B cell (primary cell): ENCODE measurements at regions not wholly inside any gene's neighbourhood (a gene's known extent, or its start where the extent isn't known, plus 50 kb on each side); places are given as distances from the start of the nearest gene placed in this dataset.

ENCODE experiments used
- ATAC-seq: fragments of 200-7000 bp; cut with Tn5 transposase; one replicate; pipeline ENCODE4 v1.10.0; 2021; ENCODE audit warnings: low read depth, mild to moderate bottlenecking, moderate number of reproducible peaks, moderate library complexity
- CTCF ChIA-PET: fragments of 350-600 bp; sonication (Branson Sonifier 250); formaldehyde crosslinking; loops from one replicate; lab custom pipeline; 2021; ENCODE audit warnings: antibody characterized with exemption, inconsistent platforms; lab: Charles Lee
- POLR2A ChIA-PET: fragments of 350-600 bp; sonication (Branson Sonifier 250); formaldehyde crosslinking; loops from one replicate; lab custom pipeline; 2021; ENCODE audit warnings: antibody characterized with exemption; lab: Charles Lee
- DNase-seq: peaks from one replicate; pipeline ENCODE4 v3.0.0; 2013
- H2AFZ ChIP-seq: 2 replicates; pipeline ENCODE4 v1.6.1; 2012; ENCODE audit warnings: mild to moderate bottlenecking, low read depth, low read length; ENCODE audit not compliant: insufficient read depth, poor library complexity, severe bottlenecking
- H3K27ac ChIP-seq, 2 donors: 1 replicate in 1 of 2; 2 replicates in 1 of 2; pipeline ENCODE4 v1.5.1; 2012 to 2013; ENCODE audit warnings: low read length in 2 of 2, mild to moderate bottlenecking in 2 of 2, moderate library complexity in 1 of 2
- H3K27me3 ChIP-seq, 4 experiments: fragments of 200-600 bp in 1 of 4; sonication (generic) in 1 of 4; replicated peaks in 1 of 4; 1 replicate in 2 of 4; 2 replicates in 2 of 4; pipeline versions ENCODE4 v1.6.1 to v1.7.0; 2013 to 2016; ENCODE audit warnings: low read length in 3 of 4, mild to moderate bottlenecking in 2 of 4, mixed read lengths in 1 of 4, moderate library complexity in 1 of 4; ENCODE audit not compliant: insufficient read depth in 4 of 4, control insufficient read depth in 3 of 4; ENCODE audit errors: control extremely low read depth in 1 of 4
- H3K36me3 ChIP-seq, 2 experiments: replicated peaks in 1 of 2; 1 replicate in 1 of 2; 2 replicates in 1 of 2; pipeline versions ENCODE4 v1.6.1 to v1.7.1; 2013; ENCODE audit warnings: low read length in 1 of 2; ENCODE audit not compliant: insufficient read depth in 2 of 2, control insufficient read depth in 1 of 2; ENCODE audit errors: control extremely low read depth in 1 of 2, extremely low read depth in 1 of 2
- H3K4me1 ChIP-seq, 2 donors: fragments of 200-600 bp in 1 of 2; sonication (generic) in 1 of 2; 1 replicate in 1 of 2; 2 replicates in 1 of 2; pipeline versions ENCODE4 v1.5.1 to v1.6.1; 2013 to 2017; ENCODE audit warnings: low read length in 2 of 2; ENCODE audit not compliant: control insufficient read depth in 2 of 2, insufficient read depth in 2 of 2
- H3K4me2 ChIP-seq: replicated peaks from 2 replicates; pipeline ENCODE3; 2012; ENCODE audit warnings: mild to moderate bottlenecking, low read depth, low read length; ENCODE audit not compliant: poor library complexity, severe bottlenecking
- H3K4me3 ChIP-seq, 5 experiments: fragments of 200-600 bp in 1 of 5; sonication (generic) in 1 of 5; 1 replicate in 3 of 5; 2 replicates in 2 of 5; pipeline versions ENCODE4 v1.5.1 to v1.7.0; 2011 to 2016; ENCODE audit warnings: low read length in 4 of 5, mild to moderate bottlenecking in 4 of 5, low read depth in 2 of 5, control low read depth in 1 of 5, moderate library complexity in 1 of 5; ENCODE audit not compliant: insufficient read depth in 1 of 5; ENCODE audit errors: control extremely low read depth in 1 of 5, extremely low read depth in 1 of 5
- H3K79me2 ChIP-seq: fragments of 200-600 bp; sonication (generic); one replicate; pipeline ENCODE4 v1.6.0; 2016; ENCODE audit warnings: low read length; ENCODE audit not compliant: control insufficient read depth, insufficient read depth
- H3K9ac ChIP-seq: fragments of 200-600 bp; sonication (generic); 2 replicates; pipeline ENCODE4 v1.6.1; 2017; ENCODE audit warnings: mild to moderate bottlenecking, low read length, moderate library complexity
- H3K9me3 ChIP-seq, 3 donors: one replicate each; pipeline versions ENCODE4 v1.6.1 to v1.7.1; 2013; ENCODE audit warnings: low read length in 2 of 3; ENCODE audit not compliant: control insufficient read depth in 2 of 3, insufficient read depth in 1 of 3; ENCODE audit errors: control extremely low read depth in 1 of 3
- H4K20me1 ChIP-seq: 2 replicates; pipeline ENCODE4 v1.6.0; 2012; ENCODE audit warnings: mild to moderate bottlenecking, low read length; ENCODE audit not compliant: insufficient read depth, control insufficient read depth, poor library complexity, severe bottlenecking
- H3K27ac Mint-ChIP-seq: one replicate; pipeline ENCODE4 v1.8.0; 2021; ENCODE audit warnings: mixed read lengths
- H3K27me3 Mint-ChIP-seq: one replicate; pipeline ENCODE4 v1.8.0; 2021; ENCODE audit warnings: mixed read lengths
- H3K4me1 Mint-ChIP-seq: one replicate; pipeline ENCODE4 v1.8.0; 2021; ENCODE audit warnings: mixed read lengths
- H3K4me3 Mint-ChIP-seq: one replicate; pipeline ENCODE4 v1.8.0; 2021; ENCODE audit warnings: mixed read lengths
- H3K9me3 Mint-ChIP-seq: one replicate; pipeline ENCODE4 v1.8.0; 2022; ENCODE audit warnings: mixed read lengths; ENCODE audit not compliant: insufficient read depth
- CTCF ChIP-seq: fragments of 200-600 bp; IDR thresholded peaks from one replicate; pipeline ENCODE4 v1.8.0; 2022; ENCODE audit warnings: antibody characterized with exemption, mild to moderate bottlenecking
- EZH2 ChIP-seq: IDR thresholded peaks from 2 replicates; pipeline ENCODE4 v1.6.1; 2012; ENCODE audit warnings: borderline replicate concordance, low read depth, mild to moderate bottlenecking, moderate library complexity, low read length; ENCODE audit not compliant: insufficient read depth, poor library complexity, severe bottlenecking
- WGBS: methylation state at CpG from one replicate; pipeline ENCODE4 v1.1.5; 2013; ENCODE audit warnings: missing lambda C conversion rate; ENCODE audit not compliant: insufficient coverage; 5-methylcytosine and 5-hydroxymethylcytosine counted together
- intact Hi-C: fragments of 100-400 bp; cut with micrococcal nuclease; formaldehyde crosslinking; loops from one replicate; pipeline ENCODE4 v1.10.0; 2022

DNA sequence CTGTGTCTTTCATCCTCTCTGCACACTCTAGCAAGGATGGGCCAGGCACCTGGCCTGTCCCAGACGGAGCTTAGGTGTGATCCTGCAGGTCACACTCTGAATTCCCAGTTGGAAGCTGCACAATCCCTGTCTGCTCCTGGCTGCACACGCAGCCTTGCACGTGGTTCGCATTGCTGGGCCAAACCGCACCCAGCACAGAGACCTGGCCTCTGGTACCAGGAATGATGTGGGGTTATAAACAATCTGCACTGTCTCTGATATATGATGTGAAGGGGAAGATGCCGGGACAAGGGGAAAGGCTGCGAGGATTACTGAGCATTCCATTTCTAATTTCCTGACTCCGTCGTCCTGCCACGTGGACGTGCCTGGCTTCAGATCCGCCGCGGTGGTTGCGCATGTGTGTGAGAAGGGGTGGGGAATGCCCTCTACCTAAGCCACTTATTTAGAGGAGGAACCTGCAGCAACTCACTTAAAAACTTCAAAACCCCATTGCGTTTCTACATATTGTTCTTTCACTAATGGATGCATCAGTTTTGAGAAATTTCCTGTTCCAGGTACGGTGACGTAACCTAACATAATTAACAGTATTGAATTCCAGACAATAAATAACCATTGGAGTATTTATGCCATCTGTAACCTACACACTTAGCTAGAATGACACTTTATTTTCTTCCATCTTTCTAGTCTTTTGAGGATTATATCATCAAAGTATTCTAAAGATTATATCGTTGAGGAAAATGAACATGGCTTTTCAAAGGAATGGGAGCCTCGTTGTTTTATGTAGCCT lies 559.7 kb upstream of the MGMT start:
- Mint-ChIP-seq H3K27me3 (no peaks in the 10 kb centered on the region), H3K4me3 (no peak overlapping the region), H3K4me1 (no peaks in the 10 kb centered on the region), H3K27ac (no peak overlapping the region), H3K9me3 (peaks cover 4% of the 10 kb centered on the region)
- H4K20me1 ChIP-seq, result no peaks in the 10 kb centered on the region
- no peak overlapping the region for H3K9ac ChIP-seq
- intact Hi-C loops, result no loop called here
- peaks cover 0 to 6% (median 0%) of the 10 kb centered on the region in 3 donors for H3K9me3 ChIP-seq
- no peaks in the 10 kb centered on the region for H3K79me2 ChIP-seq
- no peak for ATAC-seq
- no peak overlapping the region for H3K27ac ChIP-seq
- ChIA-PET POLR2A (no interaction called here), CTCF (no interaction called here)
- H3K4me1 ChIP-seq, result no peaks in the 10 kb centered on the region
- no peaks in the 10 kb centered on the region for H3K27me3 ChIP-seq
- no peaks in the 10 kb centered on the region for H3K36me3 ChIP-seq
- no peak overlapping the region for H3K4me3 ChIP-seq
- no peak for DNase-seq
- WGBS, result 96% methylated on average over 4 of the region's 20 CpGs
- no peak overlapping the region for H2AFZ ChIP-seq
- no peak overlapping the region for H3K4me2 ChIP-seq
- no peak for TF ChIP-seq EZH2

- no peak overlapping the region for H3K27ac ChIP-seq
- TF ChIP-seq CTCF (no peak), EZH2 (no peak)
- no peaks in the 10 kb centered on the region for H3K36me3 ChIP-seq
- H3K4me3 Mint-ChIP-seq, result no peak overlapping the region
- H2AFZ ChIP-seq, result no peak overlapping the region
- no peak overlapping the region for H3K27ac Mint-ChIP-seq
- H3K27me3 ChIP-seq, result no peaks in the 10 kb centered on the region
- no peaks in the 10 kb centered on the region for H3K27me3 Mint-ChIP-seq
- DNase-seq (no peak), ATAC-seq (no peak)
- no peaks in the 10 kb centered on the region for H3K79me2 ChIP-seq
- H3K4me1 Mint-ChIP-seq, result no peaks in the 10 kb centered on the region
- no peak overlapping the region for H3K9ac ChIP-seq
- H3K9me3 Mint-ChIP-seq, result peaks cover 4% of the 10 kb centered on the region
- peaks cover 0 to 6% (median 0%) of the 10 kb centered on the region in 3 donors for H3K9me3 ChIP-seq
- 0% methylated on average over 2 of the region's 6 CpGs for WGBS
- intact Hi-C loops, result no loop called here
- no peak overlapping the region for H3K4me3 ChIP-seq
- ChIA-PET CTCF (no interaction called here), POLR2A (no interaction called here)
- H3K4me2 ChIP-seq, result no peak overlapping the region
- H4K20me1 ChIP-seq, result no peaks in the 10 kb centered on the region
- H3K4me1 ChIP-seq, result no peaks in the 10 kb centered on the region
These were observed 558.9 kb upstream of the MGMT start for GRCh38 chr10:128908099-128908498.
